ENCODE measurements at regions not wholly inside any gene's neighbourhood (a gene's known extent, or its start where the extent isn't known, plus 50 kb on each side); places are given as distances from the start of the nearest gene placed in this dataset.

- Histone ChIP-seq H3K4me3 (ENCODE audit: low read depth, low read length) (no peak overlapping the region), H3K36me3 (ENCODE audit: control insufficient read depth, insufficient read depth, low read length) (no peaks in the 10 kb centered on the region), H3K27me3 (ENCODE audit: control insufficient read depth, insufficient read depth, low read length) (no peaks in the 10 kb centered on the region)
- TF ChIP-seq CTCF (IDR thresholded peaks at IDR 0.05; ENCODE audit: insufficient read depth, low read length, poor library complexity, severe bottlenecking): no peak
- no peak for DNase-seq (ENCODE audit: low read depth)
Measured at GRCh38 chr5:166810721-166811120, 1480.7 kb upstream of the WWC1 start.

GRCh38 chr5:166823360-166823759 lies 1468.1 kb upstream of the WWC1 start:
- TF ChIP-seq CTCF (IDR thresholded peaks at IDR 0.05; ENCODE audit: insufficient read depth, low read length, poor library complexity, severe bottlenecking): no peak

GRCh38 chr5:166834246-166834645 lies 1457.2 kb upstream of the WWC1 start:
- Histone ChIP-seq H3K4me3 (ENCODE audit: low read depth, low read length) (no peak overlapping the region), H3K27me3 (ENCODE audit: control insufficient read depth, insufficient read depth, low read length) (no peaks in the 10 kb centered on the region), H3K36me3 (ENCODE audit: control insufficient read depth, insufficient read depth, low read length) (no peaks in the 10 kb centered on the region)
- DNase-seq (ENCODE audit: low read depth): no peak
- no peak for TF ChIP-seq CTCF (IDR thresholded peaks at IDR 0.05; ENCODE audit: insufficient read depth, low read length, poor library complexity, severe bottlenecking)

More at GRCh38 chr5:166823360-166823759, 1468.1 kb upstream of the WWC1 start:
- H3K4me3 ChIP-seq (ENCODE audit: low read depth, low read length): no peak overlapping the region
- DNase-seq (ENCODE audit: low read depth): no peak
- no peaks in the 10 kb centered on the region for H3K27me3 ChIP-seq (ENCODE audit: control insufficient read depth, insufficient read depth, low read length)
- no peaks in the 10 kb centered on the region for H3K36me3 ChIP-seq (ENCODE audit: control insufficient read depth, insufficient read depth, low read length)

GRCh38 chr5:166845044-166845443 lies 1446.4 kb upstream of the WWC1 start:
- no peaks in the 10 kb centered on the region for H3K27me3 ChIP-seq (ENCODE audit: control insufficient read depth, insufficient read depth, low read length)
- no peak for TF ChIP-seq CTCF (IDR thresholded peaks at IDR 0.05; ENCODE audit: insufficient read depth, low read length, poor library complexity, severe bottlenecking)
- no peaks in the 10 kb centered on the region for H3K36me3 ChIP-seq (ENCODE audit: control insufficient read depth, insufficient read depth, low read length)
- H3K4me3 ChIP-seq (ENCODE audit: low read depth, low read length): no peak overlapping the region
- DNase-seq (ENCODE audit: low read depth): no peak

- no peak for DNase-seq (ENCODE audit: low read depth)
- TF ChIP-seq CTCF (IDR thresholded peaks at IDR 0.05; ENCODE audit: insufficient read depth, low read length, poor library complexity, severe bottlenecking): no peak
Measured at GRCh38 chr5:166856791-166857190, 1434.7 kb upstream of the WWC1 start.

GRCh38 chr5:166860426-166860825 lies 1431.0 kb upstream of the WWC1 start:
- DNase-seq (ENCODE audit: low read depth): no peak
- Histone ChIP-seq H3K27me3 (ENCODE audit: control insufficient read depth, insufficient read depth, low read length) (no peaks in the 10 kb centered on the region), H3K4me3 (ENCODE audit: low read depth, low read length) (no peak overlapping the region), H3K36me3 (ENCODE audit: control insufficient read depth, insufficient read depth, low read length) (no peaks in the 10 kb centered on the region)
- TF ChIP-seq CTCF (IDR thresholded peaks at IDR 0.05; ENCODE audit: insufficient read depth, low read length, poor library complexity, severe bottlenecking): no peak

More at GRCh38 chr5:166856791-166857190, 1434.7 kb upstream of the WWC1 start:
- no peaks in the 10 kb centered on the region for H3K27me3 ChIP-seq (ENCODE audit: control insufficient read depth, insufficient read depth, low read length)
- H3K4me3 ChIP-seq (ENCODE audit: low read depth, low read length): no peak overlapping the region
- no peaks in the 10 kb centered on the region for H3K36me3 ChIP-seq (ENCODE audit: control insufficient read depth, insufficient read depth, low read length)

Measured in kidney epithelial cell (primary cell).